Cerebellar cortex (tissue), 1 donor: ENCODE measurements at regions not wholly inside any gene's neighbourhood (a gene's known extent, or its start where the extent isn't known, plus 50 kb on each side); places are given as distances from the start of the nearest gene placed in this dataset.

Experiments
- DNase-seq: peaks from one replicate; pipeline ENCODE4 v3.0.0-alpha.2; 2015; ENCODE audit warnings: low spot score

DNA sequence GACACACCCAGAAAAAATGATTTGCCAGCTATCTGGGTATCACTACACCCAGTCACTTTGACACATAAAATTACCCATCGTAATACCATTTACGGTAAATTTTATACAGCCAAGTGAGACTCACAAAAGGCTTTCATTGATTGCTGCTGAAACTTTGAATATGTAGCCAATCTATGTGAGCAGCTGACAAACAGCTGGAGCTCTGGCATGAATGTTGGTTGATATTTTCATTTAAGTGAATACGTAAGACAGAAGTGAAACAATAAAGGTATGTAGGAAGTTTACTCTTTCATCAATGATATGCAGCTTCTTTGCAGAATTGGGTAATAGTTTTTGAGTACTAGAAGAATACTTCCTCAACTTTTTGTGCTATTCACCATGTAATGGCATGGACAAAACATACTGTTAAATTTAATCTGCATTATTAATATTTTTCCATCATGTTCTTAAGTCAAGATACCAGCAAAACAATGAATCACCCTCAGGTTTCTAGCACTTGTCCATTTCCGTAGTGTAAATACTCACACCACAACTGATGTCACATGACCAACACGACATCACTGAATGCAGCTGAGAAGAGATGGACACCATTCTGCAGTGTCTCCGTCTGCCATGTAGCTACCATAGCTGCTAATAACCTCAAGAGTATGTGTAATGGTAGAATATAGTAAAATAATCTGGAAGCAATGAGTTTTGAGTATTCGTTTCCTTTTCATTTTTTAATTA lies 205.9 kb upstream of the HES1 start:
- DNase-seq: no peak

GRCh38 chr3:193932136-193932535 lies 203.8 kb upstream of the HES1 start:
- DNase-seq: no peak

GRCh38 chr3:193932576-193932975 lies 203.4 kb upstream of the HES1 start:
- no peak for DNase-seq

DNA sequence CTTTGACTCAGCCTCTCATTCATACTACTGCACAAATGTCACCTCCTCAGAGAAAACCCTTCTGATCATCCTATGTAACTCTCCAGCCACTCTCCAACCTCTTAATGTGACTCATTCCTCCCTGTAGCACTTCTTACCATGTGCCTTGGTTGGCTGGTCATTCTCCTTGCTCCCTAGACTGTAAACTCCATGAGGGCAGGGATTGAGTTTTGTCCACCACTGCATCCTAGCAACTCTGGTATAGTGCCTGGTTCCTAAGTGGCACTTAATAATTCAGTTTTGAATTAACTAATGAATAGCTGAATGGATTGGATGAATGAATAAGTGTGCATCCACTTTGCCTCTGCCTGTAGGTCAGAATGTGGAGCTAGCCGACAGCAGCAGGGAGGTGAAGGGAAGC lies 202.5 kb upstream of the HES1 start:
- DNase-seq: no peak

- no peak for DNase-seq
Observed at GRCh38 chr3:193935916-193936315, 200.0 kb upstream of the HES1 start.

- no peak for DNase-seq
Observed at GRCh38 chr3:193938613-193939012, 197.3 kb upstream of the HES1 start.

DNA sequence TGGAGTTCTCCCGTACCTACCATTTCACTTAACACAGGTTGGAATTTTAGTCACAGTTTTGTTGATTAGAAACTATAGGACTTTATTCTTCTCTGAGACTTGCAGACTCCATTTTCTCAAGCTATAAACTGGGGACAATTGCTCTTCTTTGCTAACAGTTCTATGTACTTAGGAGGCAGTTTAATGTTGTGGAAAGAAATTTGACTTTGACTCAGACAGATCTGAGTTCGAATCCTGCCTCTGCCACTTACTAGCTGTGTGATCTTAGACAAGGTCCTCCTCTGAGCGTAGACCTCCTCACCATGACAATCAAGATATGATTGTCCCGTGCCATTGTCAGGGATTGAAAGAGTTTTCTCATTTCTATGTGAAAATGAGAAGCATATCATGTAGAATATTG lies 196.4 kb upstream of the HES1 start:
- DNase-seq: no peak

- DNase-seq: no peak
Observed at GRCh38 chr3:193940526-193940925, 195.4 kb upstream of the HES1 start.

DNA sequence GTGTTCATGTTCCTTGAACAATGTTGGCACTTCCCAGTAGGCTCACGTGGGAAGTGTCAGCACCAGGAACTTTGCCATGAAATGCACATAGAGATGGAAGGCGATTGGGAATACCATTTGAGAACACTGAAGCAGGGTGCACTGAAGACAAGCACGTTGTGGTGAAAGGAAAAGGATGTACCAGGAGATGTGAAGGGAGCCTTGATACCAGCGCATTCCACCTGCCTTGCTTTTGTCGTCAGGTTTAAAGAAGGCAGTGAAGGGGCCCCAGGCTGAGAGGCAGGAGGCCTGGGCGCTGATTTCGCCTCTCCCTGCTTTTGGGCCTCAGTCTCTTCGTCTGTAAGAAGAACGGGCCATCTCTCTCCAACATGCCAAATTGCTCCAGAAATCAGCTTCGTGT lies 194.5 kb upstream of the HES1 start:
- no peak for DNase-seq

- DNase-seq: no peak
Observed at GRCh38 chr3:193942516-193943055, 193.4 kb upstream of the HES1 start.

DNA sequence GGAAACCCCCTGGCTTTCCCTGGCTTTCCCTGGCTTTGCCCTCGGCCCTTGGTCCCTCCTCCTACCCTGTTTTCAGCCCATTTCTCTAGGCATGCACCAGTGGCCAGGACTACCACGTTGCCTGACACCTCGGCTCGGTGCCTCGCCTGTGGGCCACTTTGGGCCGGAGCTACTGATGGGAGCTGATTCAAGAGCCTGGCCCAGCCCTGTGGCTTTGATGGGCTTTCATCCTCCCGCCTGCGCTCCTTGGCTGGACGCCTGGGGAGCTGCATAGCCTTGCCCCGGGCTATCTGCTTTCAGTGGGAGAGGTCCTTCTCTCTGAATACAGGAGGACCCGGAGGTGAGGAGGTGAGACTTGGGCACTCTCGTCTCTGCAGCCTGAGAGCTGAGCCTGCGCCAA lies 192.7 kb upstream of the HES1 start:
- no peak for DNase-seq

DNA sequence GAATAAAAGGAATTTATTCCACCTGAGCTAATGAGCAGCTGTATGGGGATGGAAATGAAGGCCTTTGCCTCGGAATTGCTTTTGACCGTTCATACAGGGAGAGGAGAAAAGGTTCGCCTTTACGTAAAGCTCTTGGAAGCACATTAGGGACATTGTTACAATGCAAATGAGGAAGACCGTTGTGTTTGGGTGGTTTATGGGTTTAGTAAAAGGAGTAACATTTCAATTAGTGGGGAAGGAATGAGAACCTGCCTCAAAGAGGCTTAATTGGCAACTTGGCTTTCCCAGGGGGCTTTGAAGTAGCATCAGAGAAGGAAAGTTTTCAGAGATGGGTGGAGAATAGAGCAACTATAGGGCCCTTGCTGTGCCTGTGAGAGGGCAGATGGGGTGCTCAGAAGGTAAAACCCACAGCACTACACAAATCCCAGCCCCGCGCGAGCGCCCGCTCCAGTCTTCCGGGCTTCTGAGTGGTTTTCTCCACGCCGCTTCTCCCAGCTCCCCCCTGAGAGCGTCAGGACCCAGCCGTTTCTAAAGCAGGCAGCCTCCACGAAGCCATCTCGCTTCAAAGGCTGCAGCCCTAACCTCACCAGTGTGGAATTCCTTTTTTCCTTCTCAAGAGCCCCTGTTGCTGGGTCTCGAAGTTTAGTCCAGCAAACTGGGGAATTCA lies 192.0 kb upstream of the HES1 start:
- no peak for DNase-seq

DNA sequence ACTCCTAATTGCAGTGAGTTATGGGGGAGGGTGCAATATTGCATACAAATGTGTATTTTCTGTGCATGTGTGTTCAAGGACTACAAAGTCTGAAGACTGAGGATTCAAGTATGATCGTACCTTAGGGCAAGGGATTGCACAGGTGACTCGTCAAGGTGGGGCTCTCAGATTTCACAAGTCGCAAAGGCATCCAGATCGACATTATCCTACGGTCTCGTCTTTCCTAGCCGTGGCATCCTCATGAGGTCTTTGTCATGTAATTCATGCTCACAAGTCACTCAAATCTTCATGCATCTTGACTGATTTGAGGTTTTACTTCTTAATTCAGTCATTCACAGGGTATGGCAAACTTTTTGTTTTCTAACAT lies 191.4 kb upstream of the HES1 start:
- no peak for DNase-seq

DNA sequence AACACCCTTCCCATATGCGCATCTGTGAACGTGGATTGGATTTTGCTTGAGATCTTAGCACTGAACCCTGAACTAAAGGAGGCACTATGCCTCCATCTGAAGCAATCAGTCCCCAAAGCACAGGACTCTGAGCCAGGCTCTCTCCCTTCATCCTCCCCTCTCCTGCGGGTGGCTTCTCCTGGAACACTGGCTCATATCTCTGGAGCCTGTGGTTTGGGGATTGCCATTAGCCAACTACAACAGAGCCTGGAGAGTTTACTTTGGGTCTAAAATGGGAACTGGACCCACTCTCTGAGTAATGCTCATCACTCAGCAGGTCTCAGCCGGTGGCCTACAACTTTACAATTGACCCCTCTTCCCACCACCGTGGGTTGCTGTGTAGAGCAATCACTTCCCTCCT lies 190.8 kb upstream of the HES1 start:
- no peak for DNase-seq

DNA sequence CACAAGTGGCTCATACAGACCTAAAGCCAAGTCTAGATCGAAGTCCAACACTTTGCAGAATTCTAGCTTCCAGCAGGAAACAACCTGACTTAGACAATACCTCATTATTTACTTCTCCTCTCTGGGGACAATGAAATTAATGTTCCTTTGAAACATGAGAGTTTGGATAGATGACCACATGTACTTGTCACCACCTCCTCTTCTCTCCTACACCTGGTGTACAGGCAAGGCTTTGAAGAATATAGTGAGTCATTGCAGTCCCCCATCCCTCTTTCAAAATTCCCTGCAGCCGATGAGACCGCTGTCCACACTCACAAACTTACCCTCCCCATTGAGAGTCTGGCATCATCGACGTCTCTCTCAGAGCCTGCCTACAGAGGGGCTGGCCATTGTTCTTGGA lies 189.0 kb upstream of the HES1 start:
- no peak for DNase-seq

GRCh38 chr3:193947596-193947995 lies 188.4 kb upstream of the HES1 start:
- no peak for DNase-seq

- DNase-seq: no peak
Observed at GRCh38 chr3:193948459-193948858, 187.5 kb upstream of the HES1 start.

DNA sequence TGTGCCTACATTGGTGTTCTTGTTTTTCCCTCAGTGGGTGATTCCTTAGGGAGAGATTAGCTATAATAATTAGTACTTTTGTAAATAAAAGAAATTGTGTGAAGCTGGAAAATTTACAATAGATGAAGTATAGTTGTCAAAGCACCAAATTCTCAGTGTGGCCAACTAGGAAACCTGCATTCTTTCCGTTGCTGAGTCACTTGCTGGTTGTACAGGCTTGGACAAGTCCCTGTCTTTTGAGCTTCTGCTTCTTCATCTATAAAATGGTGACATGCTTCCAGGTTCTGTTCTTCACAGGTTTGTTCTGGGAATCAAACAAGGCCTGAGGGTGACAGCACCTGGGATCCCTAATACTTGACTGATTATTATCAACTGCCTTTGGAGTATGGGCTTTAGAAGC lies 184.1 kb upstream of the HES1 start:
- no peak for DNase-seq

- DNase-seq: no peak
Observed at GRCh38 chr3:193954752-193955151, 181.2 kb upstream of the HES1 start.

DNA sequence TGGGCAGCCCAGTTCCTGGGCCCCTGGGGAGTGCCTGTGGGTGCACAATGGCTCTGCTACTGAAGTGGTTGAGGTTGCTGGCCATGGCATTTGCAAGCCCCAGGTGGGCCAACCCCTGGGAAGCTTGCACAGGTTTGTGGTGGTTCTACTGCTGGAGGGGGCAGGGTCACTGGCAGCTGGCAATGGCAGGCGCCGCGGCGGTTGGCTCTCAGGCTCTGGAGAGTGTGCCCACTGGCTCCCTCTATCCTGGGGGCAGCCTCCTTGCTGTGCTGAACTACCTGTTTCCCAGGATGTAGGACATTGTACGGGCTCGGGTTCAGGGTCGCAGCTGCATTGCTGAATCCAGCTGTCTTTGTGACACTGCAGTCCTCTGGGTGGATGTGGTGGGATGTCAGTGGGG lies 180.2 kb upstream of the HES1 start:
- no peak for DNase-seq

DNA sequence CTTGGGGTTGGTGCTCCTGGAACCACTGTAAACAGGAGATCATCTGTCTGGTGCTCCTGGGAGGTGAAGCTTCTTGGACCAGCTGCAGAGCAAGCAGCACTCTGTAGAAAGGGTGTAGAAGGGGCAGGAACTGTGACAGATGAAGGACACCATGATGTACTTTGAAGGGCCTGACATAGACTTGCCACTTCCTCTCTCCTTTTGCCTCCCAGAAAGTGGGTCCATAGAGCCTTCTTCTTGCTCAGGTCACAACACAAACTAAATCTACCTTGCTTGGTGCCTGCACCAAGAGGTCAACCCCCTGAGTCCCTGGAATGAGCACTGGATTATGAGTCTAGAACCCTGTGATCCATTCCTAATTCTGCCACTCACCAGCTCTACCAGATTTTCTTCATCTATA lies 176.1 kb upstream of the HES1 start:
- DNase-seq: no peak

GRCh38 chr3:193960487-193961274 lies 175.3 kb upstream of the HES1 start:
- no peak for DNase-seq
